Neuronal stem cell (in vitro differentiated cells): ENCODE measurements at regions not wholly inside any gene's neighbourhood (a gene's known extent, or its start where the extent isn't known, plus 50 kb on each side); places are given as distances from the start of the nearest gene placed in this dataset.
"Not testable (repeated sequence)": the region's sequence is repeated elsewhere in the genome, so short reads cannot be mapped to it uniquely, and the experiment has no call there.

Source experiments
- DNase-seq: peaks from one replicate; pipeline ENCODE4 v3.0.0-alpha.2; 2013; ENCODE audit warnings: low spot score
- H2AFZ ChIP-seq: one replicate; pipeline ENCODE4 v1.6.1; 2013; ENCODE audit warnings: mild to moderate bottlenecking, low read length, inconsistent platforms
- H2AK5ac ChIP-seq: 2 replicates; pipeline ENCODE4 v1.6.1; 2013; ENCODE audit warnings: low read depth, mild to moderate bottlenecking, inconsistent platforms, low read length, moderate library complexity, mixed read lengths
- H2BK120ac ChIP-seq: 2 replicates; pipeline ENCODE4 v1.6.1; 2013; ENCODE audit warnings: low read depth, mild to moderate bottlenecking, inconsistent platforms, low read length, moderate library complexity, mixed read lengths
- H2BK12ac ChIP-seq: one replicate; pipeline ENCODE4 v1.6.1; 2013; ENCODE audit warnings: low read length, inconsistent platforms
- H2BK15ac ChIP-seq: 2 replicates; pipeline ENCODE4 v1.6.1; 2013; ENCODE audit warnings: mild to moderate bottlenecking, low read length, inconsistent platforms, mixed read lengths
- H2BK5ac ChIP-seq: one replicate; pipeline ENCODE4 v1.6.1; 2013; ENCODE audit warnings: inconsistent platforms, mild to moderate bottlenecking, low read length, moderate library complexity
- H3K14ac ChIP-seq: one replicate; pipeline ENCODE4 v1.6.1; 2013; ENCODE audit warnings: low read length, inconsistent platforms
- H3K18ac ChIP-seq: 2 replicates; pipeline ENCODE4 v1.6.1; 2013; ENCODE audit warnings: low read length, inconsistent platforms
- H3K23ac ChIP-seq: 2 replicates; pipeline ENCODE4 v1.6.1; 2013; ENCODE audit warnings: low read depth, mild to moderate bottlenecking, mixed read lengths, low read length, inconsistent platforms; ENCODE audit not compliant: poor library complexity
- H3K27ac ChIP-seq: replicated peaks from 3 replicates; pipeline ENCODE4 v1.5.1; 2013; ENCODE audit warnings: low read length, inconsistent platforms
- H3K27me3 ChIP-seq, 3 experiments: 2 replicates each; pipeline ENCODE4 v1.6.1; 2013; ENCODE audit warnings: low read length in 3 of 3, mild to moderate bottlenecking in 2 of 3, inconsistent platforms in 1 of 3, low read depth in 1 of 3, mixed read lengths in 1 of 3, moderate library complexity in 1 of 3; ENCODE audit not compliant: control insufficient read depth in 3 of 3, insufficient read depth in 3 of 3
- H3K36me3 ChIP-seq, 2 donors: replicated peaks in 1 of 2; 2 replicates each; pipeline ENCODE4 v1.6.1; 2013; ENCODE audit warnings: low read length in 2 of 2; ENCODE audit not compliant: control insufficient read depth in 2 of 2, insufficient read depth in 2 of 2
- H3K4ac ChIP-seq: 2 replicates; pipeline ENCODE4 v1.6.1; 2013; ENCODE audit warnings: inconsistent platforms, mild to moderate bottlenecking, low read length, moderate library complexity
- H3K4me1 ChIP-seq, 2 donors: 1 replicate in 1 of 2; 2 replicates in 1 of 2; pipeline ENCODE4 v1.6.1; 2013; ENCODE audit warnings: low read length in 2 of 2, low read depth in 1 of 2; ENCODE audit not compliant: control insufficient read depth in 2 of 2, insufficient read depth in 1 of 2
- H3K4me2 ChIP-seq: one replicate; pipeline ENCODE4 v1.6.1; 2013; ENCODE audit warnings: mild to moderate bottlenecking, low read length, inconsistent platforms; ENCODE audit not compliant: insufficient read depth, poor library complexity, severe bottlenecking
- H3K4me3 ChIP-seq, 2 donors: 2 replicates each; pipeline ENCODE4 v1.5.1; 2013; ENCODE audit warnings: low read length in 2 of 2, mild to moderate bottlenecking in 2 of 2, inconsistent platforms in 1 of 2, moderate library complexity in 1 of 2
- H3K79me1 ChIP-seq: one replicate; pipeline ENCODE4 v1.6.1; 2013; ENCODE audit warnings: low read depth, mild to moderate bottlenecking, inconsistent platforms, low read length, moderate library complexity
- H3K9ac ChIP-seq: one replicate; pipeline ENCODE4 v1.6.1; 2013; ENCODE audit warnings: mild to moderate bottlenecking, low read depth, low read length, inconsistent platforms; ENCODE audit not compliant: poor library complexity
- H3K9me3 ChIP-seq, 2 donors: replicated peaks in 1 of 2; 2 replicates each; pipeline versions ENCODE3 to v1.6.1; 2013; ENCODE audit warnings: low read length in 2 of 2, mild to moderate bottlenecking in 2 of 2, inconsistent platforms in 1 of 2, low read depth in 1 of 2, mixed read lengths in 1 of 2, moderate library complexity in 1 of 2; ENCODE audit not compliant: control insufficient read depth in 2 of 2, insufficient read depth in 1 of 2
- H4K8ac ChIP-seq: one replicate; pipeline ENCODE4 v1.6.1; 2013; ENCODE audit warnings: low read depth, mild to moderate bottlenecking, inconsistent platforms, low read length, moderate library complexity
- H4K91ac ChIP-seq: one replicate; pipeline ENCODE4 v1.6.1; 2013; ENCODE audit warnings: low read length, low read depth, mild to moderate bottlenecking, inconsistent platforms; ENCODE audit not compliant: poor library complexity
- WGBS, 2 donors: extraction: QIAGEN DNeasy Blood & Tissue Kit; methylation state at CpG; one replicate each; pipeline ENCODE4 v1.1.7; 2013; ENCODE audit warnings: missing lambda C conversion rate in 2 of 2, mixed read lengths in 1 of 2; ENCODE audit not compliant: insufficient read length in 2 of 2, insufficient replicate concordance in 1 of 2; ENCODE audit errors: extremely low coverage in 2 of 2; 5-methylcytosine and 5-hydroxymethylcytosine counted together

DNA sequence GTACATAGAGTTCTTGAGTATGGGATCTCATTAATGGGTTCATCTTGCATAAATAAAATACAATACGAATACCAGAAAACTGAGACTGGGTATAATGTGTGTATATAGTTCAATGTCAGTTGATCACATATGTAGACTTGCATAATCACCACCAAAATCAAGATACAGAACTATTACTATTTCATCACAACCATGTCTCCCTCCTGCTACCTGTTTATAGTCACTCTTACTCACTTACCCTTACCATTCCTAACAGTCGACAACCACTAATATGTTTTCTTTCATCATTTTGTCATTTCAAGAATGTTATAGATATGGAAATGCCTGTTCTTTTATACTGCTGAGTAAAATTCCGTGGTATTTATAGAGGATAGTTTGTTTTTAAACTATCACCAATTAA is 416.1 kb upstream of the CNTNAP2 start:
- WGBS, 2 donors, result no CpG with 5 or more reads among the region's 3 CpGs
- Histone ChIP-seq H3K27ac (no peak overlapping the region), H4K8ac (no peak overlapping the region), H2BK120ac (no peak overlapping the region), H3K9ac (no peak overlapping the region), H2BK12ac (no peak overlapping the region), H3K27me3 (no peaks in the 10 kb centered on the region), H2BK15ac (no peak overlapping the region), H3K4me2 (no peak overlapping the region), H3K4ac (no peak overlapping the region), H2AK5ac (no peak overlapping the region), H3K9me3 (no peaks in the 10 kb centered on the region), H3K79me1 (no peaks in the 10 kb centered on the region), H2BK5ac (no peak overlapping the region), H4K91ac (no peak overlapping the region), H3K14ac (no peak overlapping the region), H3K23ac (no peak overlapping the region), H3K18ac (no peak overlapping the region), H3K4me1 (no peaks in the 10 kb centered on the region), H3K36me3 (no peaks in the 10 kb centered on the region), H2AFZ (no peak overlapping the region), H3K4me3 (no peak overlapping the region)
- no peak for DNase-seq

DNA sequence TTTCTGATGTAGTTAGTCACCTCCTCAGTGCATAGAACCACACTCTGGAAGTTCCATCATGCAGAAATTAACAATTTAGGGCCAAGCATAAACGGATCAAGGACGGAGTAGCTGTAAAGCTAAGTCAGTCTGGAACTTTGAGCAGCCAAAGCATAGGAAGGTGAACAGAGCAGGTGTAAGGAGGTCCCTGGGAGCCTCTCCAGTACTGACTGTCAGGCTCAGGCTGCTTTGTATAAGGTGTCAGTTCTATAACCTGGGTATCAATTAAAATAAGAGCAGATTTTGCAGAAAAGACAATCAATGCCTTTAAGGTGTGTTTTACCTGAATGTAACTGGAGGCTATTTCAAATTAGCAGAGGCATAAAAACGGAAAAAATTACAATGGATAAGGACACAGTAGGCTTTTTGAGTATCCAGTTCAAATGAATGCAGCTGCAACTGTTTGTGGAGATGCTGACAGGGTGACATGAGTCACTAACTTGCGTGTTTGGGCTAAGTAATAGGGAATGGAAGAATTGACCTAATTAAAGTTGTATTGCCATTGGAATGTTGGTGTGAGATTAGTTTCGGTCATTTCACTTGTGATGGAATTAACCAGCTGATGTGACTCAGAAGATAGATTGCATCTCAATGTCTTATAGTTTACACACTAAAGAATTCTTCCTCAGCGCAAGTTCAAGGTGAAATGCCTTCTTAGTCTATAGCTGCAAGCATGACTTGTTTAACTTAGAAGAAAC is 417.9 kb upstream of the CNTNAP2 start:
- Histone ChIP-seq H4K91ac (no peak overlapping the region), H3K4me1 (no peaks in the 10 kb centered on the region), H3K23ac (no peak overlapping the region), H4K8ac (no peak overlapping the region), H2BK15ac (no peak overlapping the region), H3K27ac (no peak overlapping the region), H3K9me3 (no peaks in the 10 kb centered on the region), H3K36me3 (no peaks in the 10 kb centered on the region), H2BK5ac (no peak overlapping the region), H3K4ac (no peak overlapping the region), H2BK120ac (no peak overlapping the region), H3K4me2 (no peak overlapping the region), H2AK5ac (no peak overlapping the region), H2AFZ (no peak overlapping the region), H3K9ac (no peak overlapping the region), H3K4me3 (no peak overlapping the region), H3K14ac (no peak overlapping the region), H3K27me3 (no peaks in the 10 kb centered on the region), H3K79me1 (no peaks in the 10 kb centered on the region), H3K18ac (no peak overlapping the region), H2BK12ac (no peak overlapping the region)
- no CpG with 5 or more reads among the region's 6 CpGs for WGBS, 2 donors
- DNase-seq, result no peak

DNA sequence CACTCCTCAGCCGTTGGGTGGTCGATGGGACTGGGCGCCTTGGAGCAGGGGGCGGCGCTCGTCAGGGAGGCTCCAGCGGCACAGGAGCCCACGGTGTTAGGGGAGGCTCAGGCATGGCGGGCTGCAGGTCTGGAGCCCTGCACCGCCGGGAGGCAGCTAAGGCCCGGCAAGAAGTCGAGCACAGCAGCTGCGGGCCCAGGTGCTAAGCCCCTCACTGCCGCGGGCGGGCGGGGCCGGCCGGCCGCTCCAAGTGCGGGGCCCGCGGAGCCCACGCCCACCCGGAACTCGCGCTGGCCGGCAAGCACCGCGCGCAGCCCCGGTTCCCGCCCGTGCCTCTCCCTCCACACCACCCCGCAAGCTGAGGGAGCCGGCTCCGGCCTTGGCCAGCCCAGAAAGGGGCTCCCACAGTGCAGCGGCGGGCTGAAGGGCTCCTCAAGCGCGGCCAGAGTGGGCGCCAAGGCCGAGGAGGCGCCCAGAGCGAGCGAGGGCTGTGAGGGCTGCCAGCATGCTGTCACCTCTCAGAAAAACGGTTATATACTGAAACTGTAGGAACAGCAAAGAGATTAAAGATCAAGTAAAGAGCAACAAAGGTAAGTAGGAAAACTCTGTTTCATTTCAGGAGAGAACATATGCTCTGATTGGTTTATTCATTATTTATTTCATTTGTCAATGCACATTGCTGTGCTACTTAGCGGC is 419.0 kb upstream of the CNTNAP2 start:
- not testable (repeated sequence) for H3K4ac ChIP-seq, H3K14ac ChIP-seq, H3K18ac ChIP-seq, H3K9me3 ChIP-seq, H4K91ac ChIP-seq, H3K27me3 ChIP-seq, H2BK120ac ChIP-seq, H2BK15ac ChIP-seq, H3K27ac ChIP-seq, H3K23ac ChIP-seq, H2BK5ac ChIP-seq, H3K4me1 ChIP-seq, H3K79me1 ChIP-seq, H2BK12ac ChIP-seq, H3K9ac ChIP-seq, H3K4me3 ChIP-seq, H3K4me2 ChIP-seq, DNase-seq, H3K36me3 ChIP-seq, H4K8ac ChIP-seq, H2AFZ ChIP-seq, H2AK5ac ChIP-seq
- WGBS, 2 donors, result no CpG with 5 or more reads among the region's 49 CpGs

DNA sequence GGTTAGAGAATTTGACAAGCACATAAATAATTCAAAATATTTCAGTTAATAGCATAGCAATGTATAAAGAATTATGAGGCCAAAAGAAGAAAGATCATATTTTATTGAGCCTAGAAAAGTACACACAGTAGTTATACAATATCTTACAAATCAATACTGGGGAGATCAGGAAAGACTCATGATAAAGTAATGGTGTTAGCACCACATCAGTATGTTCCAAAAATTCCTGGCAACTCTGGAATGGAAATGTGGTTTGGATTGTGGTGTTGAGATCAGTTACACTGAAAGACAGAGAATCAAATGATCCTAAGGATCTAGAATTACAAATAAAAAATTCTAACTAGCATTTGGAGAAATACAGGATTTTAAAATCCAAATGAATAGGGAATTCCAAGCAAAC is 420.5 kb upstream of the CNTNAP2 start:
- no peak overlapping the region for H3K23ac ChIP-seq
- H2BK120ac ChIP-seq, result no peak overlapping the region
- no peak overlapping the region for H3K4ac ChIP-seq
- no peaks in the 10 kb centered on the region for H3K9me3 ChIP-seq
- no peak overlapping the region for H2BK12ac ChIP-seq
- H2BK5ac ChIP-seq, result no peak overlapping the region
- no peak overlapping the region for H3K4me2 ChIP-seq
- no peak overlapping the region for H2BK15ac ChIP-seq
- no peak overlapping the region for H2AK5ac ChIP-seq
- no peak overlapping the region for H3K4me3 ChIP-seq
- no peaks in the 10 kb centered on the region for H3K4me1 ChIP-seq
- no peak overlapping the region for H4K91ac ChIP-seq
- no peaks in the 10 kb centered on the region for H3K36me3 ChIP-seq
- H3K14ac ChIP-seq, result no peak overlapping the region
- H3K9ac ChIP-seq, result no peak overlapping the region
- no peaks in the 10 kb centered on the region for H3K79me1 ChIP-seq
- no peak overlapping the region for H4K8ac ChIP-seq
- H3K27ac ChIP-seq, result no peak overlapping the region
- no peaks in the 10 kb centered on the region for H3K27me3 ChIP-seq
- no peak overlapping the region for H3K18ac ChIP-seq
- H2AFZ ChIP-seq, result no peak overlapping the region
- DNase-seq, result no peak
